ENCODE measurements at regions not wholly inside any gene's neighbourhood (a gene's known extent, or its start where the extent isn't known, plus 50 kb on each side); places are given as distances from the start of the nearest gene placed in this dataset.

DNA sequence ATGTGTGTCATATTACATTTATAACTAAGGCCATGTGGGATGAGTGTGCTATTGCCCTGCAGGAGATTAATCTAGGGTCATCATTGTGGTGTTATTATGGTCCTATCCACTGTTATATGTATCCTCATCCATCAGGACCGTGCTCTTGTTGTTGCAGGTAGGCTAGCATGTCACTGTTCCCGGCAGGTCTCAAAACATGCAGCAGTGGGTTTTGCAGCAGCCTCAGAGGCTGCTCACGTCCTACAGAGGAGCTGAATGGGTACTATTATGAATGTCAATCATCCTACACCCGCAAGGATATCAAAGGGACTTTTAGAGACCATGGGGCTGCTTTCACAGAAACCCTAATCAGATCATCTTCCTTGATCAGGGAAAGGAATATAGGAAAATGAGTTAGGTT lies 318.2 kb downstream of the SAMD5 start:
- no peak for TF ChIP-seq SMAD4 (CRISPR knock-in tag; IDR thresholded peaks at IDR 0.05)
- TF ChIP-seq OVOL2 (CRISPR knock-in tag; IDR thresholded peaks at IDR 0.05; ENCODE audit: borderline replicate concordance), result no peak
- TF ChIP-seq CDX4 (CRISPR knock-in tag; IDR thresholded peaks at IDR 0.05; ENCODE audit: borderline replicate concordance), result no peak
- TF ChIP-seq, protein P1, sequence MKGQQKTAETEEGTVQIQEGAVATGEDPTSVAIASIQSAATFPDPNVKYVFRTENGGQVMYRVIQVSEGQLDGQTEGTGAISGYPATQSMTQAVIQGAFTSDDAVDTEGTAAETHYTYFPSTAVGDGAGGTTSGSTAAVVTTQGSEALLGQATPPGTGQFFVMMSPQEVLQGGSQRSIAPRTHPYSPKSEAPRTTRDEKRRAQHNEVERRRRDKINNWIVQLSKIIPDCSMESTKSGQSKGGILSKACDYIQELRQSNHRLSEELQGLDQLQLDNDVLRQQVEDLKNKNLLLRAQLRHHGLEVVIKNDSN (CRISPR knock-in tag; IDR thresholded peaks at IDR 0.05), result no peak
- no peaks in the 10 kb centered on the region for H3K27me3 Mint-ChIP-seq (ENCODE audit: low read depth)
- POLR2A ChIA-PET, result no interaction called here
- H3K9me3 Mint-ChIP-seq, result no peaks in the 10 kb centered on the region
- no peak overlapping the region for H3K4me3 Mint-ChIP-seq
- CTCF ChIA-PET, result no interaction called here
- no peaks in the 10 kb centered on the region for H3K36me3 Mint-ChIP-seq
- DNase-seq (ENCODE audit: low spot score) (no peak), ATAC-seq (no peak)
- no peak overlapping the region for H3K27ac Mint-ChIP-seq
- no peaks in the 10 kb centered on the region for H3K4me1 Mint-ChIP-seq

GRCh38 chr6:147829418-147829817 lies 320.9 kb downstream of the SAMD5 start:
- ATAC-seq (no peak), DNase-seq (ENCODE audit: low spot score) (no peak)
- H3K4me3 Mint-ChIP-seq, result no peak overlapping the region
- H3K9me3 Mint-ChIP-seq, result no peaks in the 10 kb centered on the region
- no peak for TF ChIP-seq FOXJ3 (CRISPR knock-in tag; IDR thresholded peaks at IDR 0.05; ENCODE audit: borderline replicate concordance)
- TF ChIP-seq, protein P2, sequence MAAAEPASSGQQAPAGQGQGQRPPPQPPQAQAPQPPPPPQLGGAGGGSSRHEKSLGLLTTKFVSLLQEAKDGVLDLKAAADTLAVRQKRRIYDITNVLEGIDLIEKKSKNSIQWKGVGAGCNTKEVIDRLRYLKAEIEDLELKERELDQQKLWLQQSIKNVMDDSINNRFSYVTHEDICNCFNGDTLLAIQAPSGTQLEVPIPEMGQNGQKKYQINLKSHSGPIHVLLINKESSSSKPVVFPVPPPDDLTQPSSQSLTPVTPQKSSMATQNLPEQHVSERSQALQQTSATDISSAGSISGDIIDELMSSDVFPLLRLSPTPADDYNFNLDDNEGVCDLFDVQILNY (CRISPR knock-in tag; IDR thresholded peaks at IDR 0.05), result no peak
- H3K4me1 Mint-ChIP-seq, result no peaks in the 10 kb centered on the region
- peak overlapping the region; percentile 63; the same call in 1 of the 2 replicates for H3K27ac Mint-ChIP-seq
- ChIA-PET CTCF (no interaction called here), POLR2A (no interaction called here)
- H3K27me3 Mint-ChIP-seq (ENCODE audit: low read depth), result no peaks in the 10 kb centered on the region
- H3K36me3 Mint-ChIP-seq, result no peaks in the 10 kb centered on the region

- POLR2A ChIA-PET, result no interaction called here
- TF ChIP-seq SP1 (CRISPR knock-in tag; conservative IDR thresholded peaks at IDR 0.05) (no peak), FOXK1 (CRISPR knock-in tag; IDR thresholded peaks at IDR 0.05) (no peak), MAX (CRISPR knock-in tag; IDR thresholded peaks at IDR 0.05) (no peak), HMGA2 (CRISPR knock-in tag; IDR thresholded peaks at IDR 0.05) (no peak), MXD4 (CRISPR knock-in tag; IDR thresholded peaks at IDR 0.05; ENCODE audit: borderline replicate concordance) (no peak), NFYB (CRISPR knock-in tag; conservative IDR thresholded peaks at IDR 0.05; ENCODE audit: low read depth) (no peak), GTF2I (CRISPR knock-in tag; conservative IDR thresholded peaks at IDR 0.05) (no peak)
- TF ChIP-seq, protein P3, sequence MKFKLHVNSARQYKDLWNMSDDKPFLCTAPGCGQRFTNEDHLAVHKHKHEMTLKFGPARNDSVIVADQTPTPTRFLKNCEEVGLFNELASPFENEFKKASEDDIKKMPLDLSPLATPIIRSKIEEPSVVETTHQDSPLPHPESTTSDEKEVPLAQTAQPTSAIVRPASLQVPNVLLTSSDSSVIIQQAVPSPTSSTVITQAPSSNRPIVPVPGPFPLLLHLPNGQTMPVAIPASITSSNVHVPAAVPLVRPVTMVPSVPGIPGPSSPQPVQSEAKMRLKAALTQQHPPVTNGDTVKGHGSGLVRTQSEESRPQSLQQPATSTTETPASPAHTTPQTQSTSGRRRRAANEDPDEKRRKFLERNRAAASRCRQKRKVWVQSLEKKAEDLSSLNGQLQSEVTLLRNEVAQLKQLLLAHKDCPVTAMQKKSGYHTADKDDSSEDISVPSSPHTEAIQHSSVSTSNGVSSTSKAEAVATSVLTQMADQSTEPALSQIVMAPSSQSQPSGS (CRISPR knock-in tag; IDR thresholded peaks at IDR 0.05; ENCODE audit: borderline replicate concordance, low read depth), result no peak
- ATAC-seq, result no peak
These were observed 321.3 kb downstream of the SAMD5 start for GRCh38 chr6:147829835-147830234.

DNA sequence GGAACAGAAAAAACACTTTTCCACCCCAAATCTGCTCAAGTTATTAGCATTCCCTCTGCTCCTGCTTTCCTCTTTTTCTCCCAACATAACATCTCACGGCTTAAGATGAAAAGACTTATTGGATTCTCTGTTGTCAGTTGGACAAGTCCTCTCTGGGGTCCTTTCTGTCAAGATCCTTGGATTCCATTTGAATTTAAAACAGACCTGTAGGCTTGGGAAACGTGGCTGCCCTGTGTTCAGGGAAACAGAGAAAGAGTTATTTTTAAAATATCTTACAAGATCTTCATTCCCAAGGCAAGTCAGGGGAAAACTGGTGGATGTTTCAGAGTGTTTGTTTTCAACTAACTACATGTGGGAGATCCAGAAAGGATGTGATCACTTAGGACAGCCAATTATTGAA lies 322.9 kb downstream of the SAMD5 start:
- ChIA-PET POLR2A (no interaction called here), CTCF (no interaction called here)
- Mint-ChIP-seq H3K4me1 (no peaks in the 10 kb centered on the region), H3K36me3 (no peaks in the 10 kb centered on the region), H3K27me3 (ENCODE audit: low read depth) (no peaks in the 10 kb centered on the region), H3K9me3 (no peaks in the 10 kb centered on the region), H3K27ac (no peak overlapping the region), H3K4me3 (no peak overlapping the region)
- ATAC-seq (no peak), DNase-seq (ENCODE audit: low spot score) (no peak)
- TF ChIP-seq MAX (CRISPR knock-in tag; IDR thresholded peaks at IDR 0.05) (no peak), PRDM15 (CRISPR knock-in tag; IDR thresholded peaks at IDR 0.05) (no peak), ATF1 (CRISPR knock-in tag; IDR thresholded peaks at IDR 0.05) (no peak), ZBTB43 (CRISPR knock-in tag; IDR thresholded peaks at IDR 0.05) (no peak), NR1H2 (CRISPR knock-in tag; IDR thresholded peaks at IDR 0.05) (no peak), TP53 (CRISPR knock-in tag; IDR thresholded peaks at IDR 0.05) (no peak), JAZF1 (CRISPR knock-in tag; IDR thresholded peaks at IDR 0.05) (no peak), CDX4 (CRISPR knock-in tag; IDR thresholded peaks at IDR 0.05; ENCODE audit: borderline replicate concordance) (no peak)

More at GRCh38 chr6:147829835-147830234, 321.3 kb downstream of the SAMD5 start:
- no peaks in the 10 kb centered on the region for H3K4me1 Mint-ChIP-seq
- DNase-seq (ENCODE audit: low spot score), result no peak
- H3K27me3 Mint-ChIP-seq (ENCODE audit: low read depth), result no peaks in the 10 kb centered on the region
- no peak overlapping the region for H3K4me3 Mint-ChIP-seq
- no peaks in the 10 kb centered on the region for H3K36me3 Mint-ChIP-seq
- H3K27ac Mint-ChIP-seq, result peak overlapping the region; percentile 63; the same call in 1 of the 2 replicates
- H3K9me3 Mint-ChIP-seq, result no peaks in the 10 kb centered on the region
- CTCF ChIA-PET, result no interaction called here
